ENCODE measurements at regions not wholly inside any gene's neighbourhood (a gene's known extent, or its start where the extent isn't known, plus 50 kb on each side); places are given as distances from the start of the nearest gene placed in this dataset.
A peak's percentile ranks its signal among the peaks of the same experiment; 100 is the strongest.

- H3K27me3 ChIP-seq (ENCODE audit: control insufficient read depth, insufficient read depth, low read length), result no peaks in the 10 kb centered on the region
- TF ChIP-seq CTCF (IDR thresholded peaks at IDR 0.05; ENCODE audit: insufficient read depth, low read length, poor library complexity, severe bottlenecking), result no peak
- no peak for DNase-seq (ENCODE audit: low read depth)
Measured at GRCh38 chr17:36765436-36766043, 164.2 kb downstream of the MRM1 start.

DNA sequence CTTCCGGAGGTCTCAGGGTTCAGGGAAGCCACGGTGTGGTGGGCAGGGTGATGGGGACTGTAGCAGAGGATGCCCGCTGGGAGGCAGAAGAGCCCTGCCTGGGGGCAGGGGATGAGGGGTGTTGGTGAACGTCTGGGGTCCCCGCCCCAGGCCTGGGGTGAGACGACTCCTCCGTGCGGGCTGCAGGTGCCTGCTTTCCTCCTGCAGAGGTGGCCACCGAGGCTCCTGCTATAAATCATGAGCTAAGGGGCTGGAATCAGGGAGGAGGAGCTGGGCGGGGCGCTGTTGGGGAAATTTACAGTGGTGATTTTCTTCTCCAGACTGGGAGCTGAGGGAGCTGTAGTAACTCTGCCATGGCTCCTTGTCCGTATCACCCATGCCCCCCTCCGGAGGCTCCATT is 167.0 kb downstream of the MRM1 start:
- TF ChIP-seq CTCF (IDR thresholded peaks at IDR 0.05; ENCODE audit: insufficient read depth, low read length, poor library complexity, severe bottlenecking), result peak; percentile 76
- H3K36me3 ChIP-seq (ENCODE audit: control insufficient read depth, insufficient read depth, low read length), result no peaks in the 10 kb centered on the region
- no peak for DNase-seq (ENCODE audit: low read depth)
- no peaks in the 10 kb centered on the region for H3K27me3 ChIP-seq (ENCODE audit: control insufficient read depth, insufficient read depth, low read length)
- H3K4me3 ChIP-seq (ENCODE audit: low read depth, low read length), result no peak overlapping the region

More at GRCh38 chr17:36765436-36766043, 164.2 kb downstream of the MRM1 start:
- H3K4me3 ChIP-seq (ENCODE audit: low read depth, low read length), result no peak overlapping the region
- no peaks in the 10 kb centered on the region for H3K36me3 ChIP-seq (ENCODE audit: control insufficient read depth, insufficient read depth, low read length)

DNA sequence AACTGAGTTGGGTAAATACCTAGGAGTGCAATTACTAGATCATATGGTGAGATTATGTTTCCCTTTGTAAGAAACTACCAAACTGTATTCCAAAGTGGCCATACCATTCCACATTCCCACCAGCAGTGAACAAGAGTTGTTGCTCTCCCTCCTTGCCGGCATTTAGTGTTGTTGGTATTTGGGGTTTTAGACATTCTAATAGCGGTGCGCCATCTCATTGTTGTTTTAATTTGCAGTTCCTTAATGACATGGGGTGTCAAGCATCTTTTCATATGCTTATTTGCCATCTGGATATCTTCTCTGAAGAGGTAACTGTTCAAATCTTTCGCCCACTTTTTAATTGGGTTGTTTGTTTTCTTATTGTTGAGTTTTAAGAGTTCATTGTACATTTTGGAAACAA is 164.2 kb upstream of the LHX1 start:
- DNase-seq (ENCODE audit: low read depth), result no peak
- no peaks in the 10 kb centered on the region for H3K27me3 ChIP-seq (ENCODE audit: control insufficient read depth, insufficient read depth, low read length)
- H3K36me3 ChIP-seq (ENCODE audit: control insufficient read depth, insufficient read depth, low read length), result no peaks in the 10 kb centered on the region
- no peak for TF ChIP-seq CTCF (IDR thresholded peaks at IDR 0.05; ENCODE audit: insufficient read depth, low read length, poor library complexity, severe bottlenecking)
- no peak overlapping the region for H3K4me3 ChIP-seq (ENCODE audit: low read depth, low read length)

DNA sequence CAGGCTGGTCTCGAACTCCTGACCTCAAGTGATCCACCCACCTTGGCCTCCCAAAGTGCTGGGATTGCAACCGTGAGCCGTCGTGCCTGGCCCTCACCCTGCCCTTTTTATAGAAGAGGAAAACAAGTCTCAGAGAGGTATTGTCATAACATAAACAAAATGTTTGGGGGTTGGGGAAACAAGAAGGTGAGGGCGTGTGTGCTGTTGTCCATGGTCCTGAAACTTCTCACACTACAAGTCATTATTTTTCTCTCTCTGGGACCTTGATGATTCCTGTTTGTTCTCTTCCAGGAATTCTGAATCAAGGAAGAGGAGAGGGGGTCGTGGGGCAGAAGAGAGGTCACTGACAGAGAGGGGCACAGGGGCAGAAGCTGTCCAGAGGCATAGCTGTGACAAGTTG is 160.2 kb upstream of the LHX1 start:
- no peaks in the 10 kb centered on the region for H3K36me3 ChIP-seq (ENCODE audit: control insufficient read depth, insufficient read depth, low read length)
- no peak for TF ChIP-seq CTCF (IDR thresholded peaks at IDR 0.05; ENCODE audit: insufficient read depth, low read length, poor library complexity, severe bottlenecking)
- H3K27me3 ChIP-seq (ENCODE audit: control insufficient read depth, insufficient read depth, low read length), result peaks cover 6% of the 10 kb centered on the region
- DNase-seq (ENCODE audit: low read depth), result no peak
- no peak overlapping the region for H3K4me3 ChIP-seq (ENCODE audit: low read depth, low read length)

GRCh38 chr17:36778448-36778847 is 158.8 kb upstream of the LHX1 start:
- Histone ChIP-seq H3K36me3 (ENCODE audit: control insufficient read depth, insufficient read depth, low read length) (no peaks in the 10 kb centered on the region), H3K27me3 (ENCODE audit: control insufficient read depth, insufficient read depth, low read length) (peaks cover 14% of the 10 kb centered on the region), H3K4me3 (ENCODE audit: low read depth, low read length) (no peak overlapping the region)
- TF ChIP-seq CTCF (IDR thresholded peaks at IDR 0.05; ENCODE audit: insufficient read depth, low read length, poor library complexity, severe bottlenecking), result no peak
- DNase-seq (ENCODE audit: low read depth), result peak; percentile 86

DNA sequence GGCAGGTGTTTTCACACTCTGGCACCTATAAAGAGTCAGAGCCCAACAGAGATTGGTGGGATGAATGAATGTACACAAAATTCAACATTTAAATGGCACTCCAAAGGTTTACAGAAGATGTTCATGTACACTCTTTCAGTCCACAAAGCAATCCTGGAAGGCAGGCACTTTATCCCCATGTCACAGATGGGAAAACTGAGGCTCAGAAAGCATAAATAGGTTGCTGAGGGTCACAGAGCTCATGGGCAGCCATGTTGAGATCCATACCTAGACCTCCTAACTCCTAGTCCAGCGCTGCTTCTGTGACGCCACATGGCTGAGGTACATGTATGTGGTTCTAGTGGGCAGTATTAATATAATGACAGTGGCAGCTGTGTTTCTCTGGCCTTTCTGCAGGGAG is 157.7 kb upstream of the LHX1 start:
- no peak for TF ChIP-seq CTCF (IDR thresholded peaks at IDR 0.05; ENCODE audit: insufficient read depth, low read length, poor library complexity, severe bottlenecking)
- H3K27me3 ChIP-seq (ENCODE audit: control insufficient read depth, insufficient read depth, low read length), result peaks cover 16% of the 10 kb centered on the region
- H3K4me3 ChIP-seq (ENCODE audit: low read depth, low read length), result no peak overlapping the region
- no peaks in the 10 kb centered on the region for H3K36me3 ChIP-seq (ENCODE audit: control insufficient read depth, insufficient read depth, low read length)
- no peak for DNase-seq (ENCODE audit: low read depth)

Data from kidney epithelial cell (primary cell).